Neural progenitor cell (in vitro differentiated cells): ENCODE measurements at regions not wholly inside any gene's neighbourhood (a gene's known extent, or its start where the extent isn't known, plus 50 kb on each side); places are given as distances from the start of the nearest gene placed in this dataset.

Experiments used
- DNase-seq: peaks from one replicate; pipeline ENCODE4 v3.0.0-alpha.2; 2016; ENCODE audit warnings: low spot score
- H2AFZ ChIP-seq: fragments of 200-600 bp; sonication (generic); replicated peaks from 2 replicates; pipeline ENCODE4 v1.6.1; 2016; ENCODE audit warnings: antibody characterized with exemption
- H3F3A ChIP-seq: fragments of 200-600 bp; sonication (generic); 2 replicates; pipeline ENCODE4 v1.6.1; 2016; ENCODE audit warnings: antibody characterized with exemption, low read depth
- H3K27ac ChIP-seq: fragments of 200-600 bp; sonication (generic); 2 replicates; pipeline ENCODE4 v1.5.1; 2016; ENCODE audit warnings: mild to moderate bottlenecking
- H3K27me3 ChIP-seq: fragments of 200-600 bp; sonication (generic); 2 replicates; pipeline ENCODE4 v1.6.1; 2016; ENCODE audit warnings: mild to moderate bottlenecking, moderate library complexity
- H3K36me3 ChIP-seq: fragments of 200-600 bp; sonication (generic); 2 replicates; pipeline ENCODE4 v1.5.1; 2016
- H3K4me1 ChIP-seq: fragments of 200-600 bp; sonication (generic); 2 replicates; pipeline ENCODE4 v1.6.1; 2016; ENCODE audit warnings: mixed run types
- H3K4me2 ChIP-seq: fragments of 200-600 bp; sonication (generic); 2 replicates; pipeline ENCODE4 v1.6.1; 2016
- H3K4me3 ChIP-seq: fragments of 200-600 bp; sonication (generic); 2 replicates; pipeline ENCODE4 v1.5.1; 2016
- H3K79me2 ChIP-seq: fragments of 200-600 bp; sonication (generic); 2 replicates; pipeline ENCODE4 v1.6.1; 2016; ENCODE audit warnings: low read depth
- H3K9ac ChIP-seq: fragments of 200-600 bp; sonication (generic); 2 replicates; pipeline ENCODE4 v1.6.1; 2016
- H3K9me3 ChIP-seq: fragments of 200-600 bp; sonication (generic); 2 replicates; pipeline ENCODE4 v1.5.1; 2016; ENCODE audit warnings: low read depth
- H4K20me1 ChIP-seq: fragments of 200-600 bp; sonication (generic); 2 replicates; pipeline ENCODE4 v1.6.1; 2016; ENCODE audit warnings: low read depth
- H3K27ac Mint-ChIP-seq: 3 replicates; pipeline ENCODE4 v1.8.0; 2021; ENCODE audit warnings: mixed read lengths
- H3K27me3 Mint-ChIP-seq: 2 replicates; pipeline ENCODE4 v1.8.0; 2022; ENCODE audit warnings: low read depth, mild to moderate bottlenecking, inconsistent platforms, moderate library complexity, mixed read lengths; ENCODE audit not compliant: insufficient read depth
- H3K36me3 Mint-ChIP-seq: 3 replicates; pipeline ENCODE4 v1.8.0; 2021; ENCODE audit warnings: mixed read lengths
- H3K4me1 Mint-ChIP-seq: 3 replicates; pipeline ENCODE4 v1.8.0; 2021; ENCODE audit warnings: mixed read lengths
- H3K4me3 Mint-ChIP-seq: 3 replicates; pipeline ENCODE4 v1.8.0; 2021; ENCODE audit warnings: mild to moderate bottlenecking, moderate library complexity, mixed read lengths
- H3K9me3 Mint-ChIP-seq: 3 replicates; pipeline ENCODE4 v1.8.0; 2020; ENCODE audit warnings: mixed read lengths
- CTCF ChIP-seq: fragments of 200-600 bp; sonication (generic); IDR thresholded peaks from 2 replicates; pipeline ENCODE4 v1.5.1; 2017; ENCODE audit warnings: antibody characterized with exemption, mild to moderate bottlenecking
- EZH2 ChIP-seq: fragments of 200-600 bp; sonication (generic); IDR thresholded peaks from 2 replicates; pipeline ENCODE4 v1.6.1; 2017; ENCODE audit warnings: antibody characterized with exemption, mild to moderate bottlenecking, moderate library complexity
- EZH2phosphoT487 ChIP-seq: fragments of 200-600 bp; sonication (generic); IDR thresholded peaks from 2 replicates; pipeline ENCODE4 v1.6.1; 2017; ENCODE audit warnings: antibody characterized with exemption

- Histone ChIP-seq H3K36me3 (no peaks in the 10 kb centered on the region), H2AFZ (no peak overlapping the region), H4K20me1 (no peaks in the 10 kb centered on the region), H3K4me2 (no peak overlapping the region), H3K9ac (no peak overlapping the region), H3K4me3 (no peak overlapping the region), H3K79me2 (no peaks in the 10 kb centered on the region), H3F3A (no peaks in the 10 kb centered on the region), H3K4me1 (peaks cover 4% of the 10 kb centered on the region), H3K27me3 (peaks cover 31% of the 10 kb centered on the region), H3K9me3 (no peaks in the 10 kb centered on the region), H3K27ac (no peak overlapping the region)
- H3K36me3 Mint-ChIP-seq, result no peaks in the 10 kb centered on the region
- no peak overlapping the region for H3K4me3 Mint-ChIP-seq
- H3K9me3 Mint-ChIP-seq, result no peaks in the 10 kb centered on the region
- no peak for DNase-seq
- TF ChIP-seq EZH2phosphoT487, result no peak
- H3K27me3 Mint-ChIP-seq, result no peaks in the 10 kb centered on the region
- no peak overlapping the region for H3K27ac Mint-ChIP-seq
- H3K4me1 Mint-ChIP-seq, result peaks cover 5% of the 10 kb centered on the region
Observed at GRCh38 chr10:89973326-89973725, 271.9 kb downstream of the KIF20B start.

- no peak overlapping the region for H3K9ac ChIP-seq
- no peak for DNase-seq
- peaks cover 31% of the 10 kb centered on the region for H3K27me3 ChIP-seq
Observed at GRCh38 chr10:89975071-89975470, 273.7 kb downstream of the KIF20B start.

GRCh38 chr10:89975771-89976170 is 274.4 kb downstream of the KIF20B start:
- Histone ChIP-seq H3K4me1 (peaks cover 4% of the 10 kb centered on the region), H3K4me3 (no peak overlapping the region), H3K9ac (no peak overlapping the region), H3K79me2 (no peaks in the 10 kb centered on the region), H3K9me3 (no peaks in the 10 kb centered on the region), H4K20me1 (no peaks in the 10 kb centered on the region), H2AFZ (no peak overlapping the region), H3K36me3 (no peaks in the 10 kb centered on the region), H3F3A (no peaks in the 10 kb centered on the region), H3K27ac (no peak overlapping the region), H3K4me2 (no peak overlapping the region), H3K27me3 (peaks cover 31% of the 10 kb centered on the region)
- no peak overlapping the region for H3K4me3 Mint-ChIP-seq
- H3K36me3 Mint-ChIP-seq, result no peaks in the 10 kb centered on the region
- H3K27me3 Mint-ChIP-seq, result no peaks in the 10 kb centered on the region
- no peak for DNase-seq
- TF ChIP-seq CTCF, result no peak
- TF ChIP-seq EZH2phosphoT487, result no peak
- TF ChIP-seq EZH2, result no peak
- H3K9me3 Mint-ChIP-seq, result no peaks in the 10 kb centered on the region
- H3K4me1 Mint-ChIP-seq, result peaks cover 5% of the 10 kb centered on the region
- no peak overlapping the region for H3K27ac Mint-ChIP-seq

More at GRCh38 chr10:89975071-89975470, 273.7 kb downstream of the KIF20B start:
- Mint-ChIP-seq H3K4me1 (peaks cover 5% of the 10 kb centered on the region), H3K9me3 (no peaks in the 10 kb centered on the region), H3K36me3 (no peaks in the 10 kb centered on the region), H3K4me3 (no peak overlapping the region), H3K27me3 (no peaks in the 10 kb centered on the region), H3K27ac (no peak overlapping the region)
- H4K20me1 ChIP-seq, result no peaks in the 10 kb centered on the region
- no peak for TF ChIP-seq EZH2phosphoT487
- TF ChIP-seq EZH2, result no peak
- no peak for TF ChIP-seq CTCF
- no peaks in the 10 kb centered on the region for H3K36me3 ChIP-seq
- no peaks in the 10 kb centered on the region for H3K79me2 ChIP-seq
- no peaks in the 10 kb centered on the region for H3K9me3 ChIP-seq
- H2AFZ ChIP-seq, result no peak overlapping the region
- peaks cover 4% of the 10 kb centered on the region for H3K4me1 ChIP-seq
- no peak overlapping the region for H3K4me3 ChIP-seq
- no peaks in the 10 kb centered on the region for H3F3A ChIP-seq
- H3K4me2 ChIP-seq, result no peak overlapping the region
- no peak overlapping the region for H3K27ac ChIP-seq

- Histone ChIP-seq H3K79me2 (no peaks in the 10 kb centered on the region), H3K9me3 (no peaks in the 10 kb centered on the region), H3K4me1 (peaks cover 4% of the 10 kb centered on the region), H3K36me3 (no peaks in the 10 kb centered on the region), H4K20me1 (no peaks in the 10 kb centered on the region), H3K4me3 (no peak overlapping the region), H2AFZ (no peak overlapping the region), H3K27ac (no peak overlapping the region), H3K27me3 (peaks cover 34% of the 10 kb centered on the region), H3F3A (no peaks in the 10 kb centered on the region), H3K4me2 (no peak overlapping the region), H3K9ac (no peak overlapping the region)
- H3K9me3 Mint-ChIP-seq, result no peaks in the 10 kb centered on the region
- H3K27me3 Mint-ChIP-seq, result peaks cover 4% of the 10 kb centered on the region
- TF ChIP-seq CTCF (no peak), EZH2 (no peak), EZH2phosphoT487 (no peak)
- H3K4me1 Mint-ChIP-seq, result peaks cover 5% of the 10 kb centered on the region
- no peak overlapping the region for H3K4me3 Mint-ChIP-seq
- H3K36me3 Mint-ChIP-seq, result no peaks in the 10 kb centered on the region
- H3K27ac Mint-ChIP-seq, result no peak overlapping the region
- DNase-seq, result no peak
Observed at GRCh38 chr10:89978081-89978480, 276.7 kb downstream of the KIF20B start.
